Neural cell (in vitro differentiated cells): ENCODE measurements at regions not wholly inside any gene's neighbourhood (a gene's known extent, or its start where the extent isn't known, plus 50 kb on each side); places are given as distances from the start of the nearest gene placed in this dataset.
"Not testable (repeated sequence)": the region's sequence is repeated elsewhere in the genome, so short reads cannot be mapped to it uniquely, and the experiment has no call there.

Experiments used
- H2AFZ ChIP-seq: fragments of 200-600, 300-800 bp; sonication (generic), shearing (Covaris generic); 2 replicates; pipeline ENCODE4 v1.6.0; 2014; ENCODE audit warnings: low read depth, mild to moderate bottlenecking, antibody characterized with exemption, low read length, moderate library complexity
- H3F3A ChIP-seq: fragments of 200-600 bp; shearing (Covaris generic); 2 replicates; pipeline ENCODE4 v1.6.1; 2016; ENCODE audit warnings: mild to moderate bottlenecking, moderate library complexity, mixed read lengths, antibody characterized with exemption, low read length; ENCODE audit not compliant: insufficient read depth, poor library complexity, severe bottlenecking
- H3K27ac ChIP-seq: fragments of 200-600, 300-800 bp; sonication (generic), shearing (Covaris generic); 2 replicates; pipeline ENCODE4 v1.5.1; 2014; ENCODE audit warnings: mild to moderate bottlenecking, low read length, moderate library complexity
- H3K27me3 ChIP-seq: fragments of 300-800, 200-600 bp; sonication (generic), shearing (Covaris generic); 2 replicates; pipeline ENCODE4 v1.6.0; 2014; ENCODE audit warnings: mild to moderate bottlenecking, low read depth, low read length, moderate library complexity; ENCODE audit not compliant: insufficient read depth
- H3K36me3 ChIP-seq: fragments of 300-800, 200-600 bp; sonication (generic), shearing (Covaris generic); 2 replicates; pipeline ENCODE4 v1.5.1; 2014; ENCODE audit warnings: mild to moderate bottlenecking, antibody characterized with exemption, low read length, moderate library complexity; ENCODE audit not compliant: insufficient read depth
- H3K4me2 ChIP-seq: fragments of 300-800, 200-600 bp; sonication (generic), shearing (Covaris generic); 2 replicates; pipeline ENCODE4 v1.6.0; 2014; ENCODE audit warnings: mild to moderate bottlenecking, low read length
- H3K4me3 ChIP-seq: fragments of 300-800, 200-600 bp; sonication (generic), shearing (Covaris generic); 2 replicates; pipeline ENCODE4 v1.5.1; 2014; ENCODE audit warnings: mild to moderate bottlenecking, low read length, moderate library complexity
- H3K79me2 ChIP-seq: fragments of 200-600 bp; shearing (Covaris generic); replicated peaks from 2 replicates; pipeline ENCODE4 v1.6.0; 2014; ENCODE audit warnings: mild to moderate bottlenecking, low read length, moderate library complexity; ENCODE audit not compliant: insufficient read depth
- H3K9ac ChIP-seq: fragments of 300-800, 200-600 bp; sonication (generic), shearing (Covaris generic); 2 replicates; pipeline ENCODE4 v1.6.1; 2016; ENCODE audit warnings: mild to moderate bottlenecking, low read length, mixed read lengths
- H3K9me2 ChIP-seq: fragments of 200-600 bp; shearing (Covaris generic); 2 replicates; pipeline ENCODE4 v1.6.1; 2016; ENCODE audit warnings: mild to moderate bottlenecking, low read length, mixed read lengths; ENCODE audit not compliant: insufficient read depth
- H3K9me3 ChIP-seq: fragments of 200-600, 300-800 bp; sonication (generic), shearing (Covaris generic); 2 replicates; pipeline ENCODE4 v1.6.1; 2016; ENCODE audit warnings: mild to moderate bottlenecking, mixed run types, low read length, moderate library complexity, mixed read lengths
- H4K20me1 ChIP-seq: fragments of 200-600 bp; shearing (Covaris generic); 2 replicates; pipeline ENCODE4 v1.6.1; 2016; ENCODE audit warnings: mild to moderate bottlenecking, mixed run types; ENCODE audit not compliant: insufficient read depth
- EP300 ChIP-seq: fragments of 450-650 bp; conservative IDR thresholded peaks from 2 replicates; pipeline ENCODE4 v1.6.1; 2014; ENCODE audit warnings: antibody characterized with exemption, mild to moderate bottlenecking, moderate library complexity; ENCODE audit not compliant: poor library complexity, severe bottlenecking
- EZH2 ChIP-seq: fragments of 200-600, 300-800 bp; shearing (Covaris generic), sonication (generic); IDR thresholded peaks from 2 replicates; pipeline ENCODE4 v1.6.1; 2014; ENCODE audit warnings: antibody characterized with exemption, low read length, borderline replicate concordance, mild to moderate bottlenecking; ENCODE audit not compliant: insufficient read depth, poor library complexity, severe bottlenecking
- MXI1 ChIP-seq: fragments of 450-650 bp; conservative IDR thresholded peaks from 2 replicates; pipeline ENCODE4 v1.6.1; 2014; ENCODE audit warnings: antibody characterized with exemption, mild to moderate bottlenecking; ENCODE audit not compliant: poor library complexity, severe bottlenecking
- POLR2AphosphoS5 ChIP-seq: IDR thresholded peaks from 2 replicates; pipeline ENCODE4 v1.6.1; 2012
- RAD21 ChIP-seq: fragments of 450-650 bp; conservative IDR thresholded peaks from 2 replicates; pipeline ENCODE4 v1.6.1; 2014; ENCODE audit warnings: antibody characterized with exemption, mild to moderate bottlenecking, moderate library complexity
- SMC3 ChIP-seq: fragments of 450-650 bp; conservative IDR thresholded peaks from 2 replicates; pipeline ENCODE4 v1.6.1; 2014; ENCODE audit warnings: antibody characterized with exemption, mild to moderate bottlenecking, moderate library complexity; ENCODE audit not compliant: poor library complexity
- TAF1 ChIP-seq: IDR thresholded peaks from 2 replicates; pipeline ENCODE4 v1.6.1; 2012; ENCODE audit warnings: low read depth
- TF ChIP-seq, protein P1 (sequence below): fragments of 450-650 bp; IDR thresholded peaks from 2 replicates; pipeline ENCODE4 v1.5.1; 2014; ENCODE audit warnings: antibody characterized with exemption, mild to moderate bottlenecking, moderate library complexity; ENCODE audit not compliant: poor library complexity, severe bottlenecking
- TF ChIP-seq, protein P2 (sequence below): IDR thresholded peaks from 2 replicates; pipeline ENCODE4 v1.6.1; 2012; ENCODE audit warnings: borderline replicate concordance

DNA sequence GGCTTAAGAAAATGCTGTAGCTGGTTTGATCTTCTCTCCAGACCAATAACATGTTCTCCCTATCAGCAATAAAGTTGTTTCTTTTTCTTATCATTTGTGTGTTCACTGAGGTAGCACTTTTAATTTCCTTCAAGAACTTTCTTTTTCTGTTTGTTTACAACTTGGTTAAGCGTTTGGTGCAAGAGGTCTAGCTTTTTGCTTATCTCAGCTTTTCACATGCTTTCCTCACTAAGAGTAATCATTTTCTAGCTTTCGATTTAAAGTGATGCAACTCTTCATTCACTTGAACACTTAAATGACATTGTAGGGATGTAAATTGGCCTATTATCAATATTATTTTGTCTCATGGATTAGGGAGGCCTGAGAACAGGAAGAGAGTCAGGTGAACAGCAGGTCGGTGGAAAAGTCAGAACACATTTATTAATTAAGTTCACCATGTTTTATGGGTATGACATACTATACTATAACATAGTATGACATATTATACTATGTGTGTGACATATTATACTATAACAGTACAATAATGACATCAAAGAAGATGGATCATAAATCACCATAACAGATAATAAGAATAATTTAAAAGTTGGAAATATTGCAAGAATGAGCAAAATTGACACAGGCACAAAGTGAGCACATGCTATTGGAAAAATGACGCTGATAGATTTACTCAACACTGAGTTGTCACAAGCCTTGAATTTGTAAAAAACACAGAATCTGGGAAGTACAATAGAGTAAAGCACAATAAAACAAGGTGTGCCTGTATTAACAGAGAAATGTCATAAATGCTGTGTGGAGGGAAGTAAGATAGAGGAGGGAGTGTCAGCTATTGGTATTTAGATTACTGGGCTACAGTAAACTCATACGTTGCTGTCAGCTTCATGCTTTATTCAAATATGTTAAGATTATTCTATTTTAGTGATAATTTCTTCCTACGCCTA, 218.6 kb upstream of the SLC7A11 start:
- no peak overlapping the region for H2AFZ ChIP-seq
- no peak overlapping the region for H3K27ac ChIP-seq
- H3K9me3 ChIP-seq = no peaks in the 10 kb centered on the region
- H3F3A ChIP-seq = no peaks in the 10 kb centered on the region
- H3K9ac ChIP-seq = no peak overlapping the region
- TF ChIP-seq TAF1 (no peak), POLR2AphosphoS5 (no peak), MXI1 (no peak), EP300 (no peak), SMC3 (no peak), RAD21 (no peak), EZH2 (no peak)
- TF ChIP-seq, protein P1, sequence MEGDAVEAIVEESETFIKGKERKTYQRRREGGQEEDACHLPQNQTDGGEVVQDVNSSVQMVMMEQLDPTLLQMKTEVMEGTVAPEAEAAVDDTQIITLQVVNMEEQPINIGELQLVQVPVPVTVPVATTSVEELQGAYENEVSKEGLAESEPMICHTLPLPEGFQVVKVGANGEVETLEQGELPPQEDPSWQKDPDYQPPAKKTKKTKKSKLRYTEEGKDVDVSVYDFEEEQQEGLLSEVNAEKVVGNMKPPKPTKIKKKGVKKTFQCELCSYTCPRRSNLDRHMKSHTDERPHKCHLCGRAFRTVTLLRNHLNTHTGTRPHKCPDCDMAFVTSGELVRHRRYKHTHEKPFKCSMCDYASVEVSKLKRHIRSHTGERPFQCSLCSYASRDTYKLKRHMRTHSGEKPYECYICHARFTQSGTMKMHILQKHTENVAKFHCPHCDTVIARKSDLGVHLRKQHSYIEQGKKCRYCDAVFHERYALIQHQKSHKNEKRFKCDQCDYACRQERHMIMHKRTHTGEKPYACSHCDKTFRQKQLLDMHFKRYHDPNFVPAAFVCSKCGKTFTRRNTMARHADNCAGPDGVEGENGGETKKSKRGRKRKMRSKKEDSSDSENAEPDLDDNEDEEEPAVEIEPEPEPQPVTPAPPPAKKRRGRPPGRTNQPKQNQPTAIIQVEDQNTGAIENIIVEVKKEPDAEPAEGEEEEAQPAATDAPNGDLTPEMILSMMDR = no peak
- TF ChIP-seq, protein P2, sequence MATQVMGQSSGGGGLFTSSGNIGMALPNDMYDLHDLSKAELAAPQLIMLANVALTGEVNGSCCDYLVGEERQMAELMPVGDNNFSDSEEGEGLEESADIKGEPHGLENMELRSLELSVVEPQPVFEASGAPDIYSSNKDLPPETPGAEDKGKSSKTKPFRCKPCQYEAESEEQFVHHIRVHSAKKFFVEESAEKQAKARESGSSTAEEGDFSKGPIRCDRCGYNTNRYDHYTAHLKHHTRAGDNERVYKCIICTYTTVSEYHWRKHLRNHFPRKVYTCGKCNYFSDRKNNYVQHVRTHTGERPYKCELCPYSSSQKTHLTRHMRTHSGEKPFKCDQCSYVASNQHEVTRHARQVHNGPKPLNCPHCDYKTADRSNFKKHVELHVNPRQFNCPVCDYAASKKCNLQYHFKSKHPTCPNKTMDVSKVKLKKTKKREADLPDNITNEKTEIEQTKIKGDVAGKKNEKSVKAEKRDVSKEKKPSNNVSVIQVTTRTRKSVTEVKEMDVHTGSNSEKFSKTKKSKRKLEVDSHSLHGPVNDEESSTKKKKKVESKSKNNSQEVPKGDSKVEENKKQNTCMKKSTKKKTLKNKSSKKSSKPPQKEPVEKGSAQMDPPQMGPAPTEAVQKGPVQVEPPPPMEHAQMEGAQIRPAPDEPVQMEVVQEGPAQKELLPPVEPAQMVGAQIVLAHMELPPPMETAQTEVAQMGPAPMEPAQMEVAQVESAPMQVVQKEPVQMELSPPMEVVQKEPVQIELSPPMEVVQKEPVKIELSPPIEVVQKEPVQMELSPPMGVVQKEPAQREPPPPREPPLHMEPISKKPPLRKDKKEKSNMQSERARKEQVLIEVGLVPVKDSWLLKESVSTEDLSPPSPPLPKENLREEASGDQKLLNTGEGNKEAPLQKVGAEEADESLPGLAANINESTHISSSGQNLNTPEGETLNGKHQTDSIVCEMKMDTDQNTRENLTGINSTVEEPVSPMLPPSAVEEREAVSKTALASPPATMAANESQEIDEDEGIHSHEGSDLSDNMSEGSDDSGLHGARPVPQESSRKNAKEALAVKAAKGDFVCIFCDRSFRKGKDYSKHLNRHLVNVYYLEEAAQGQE = no peak
- no peaks in the 10 kb centered on the region for H3K36me3 ChIP-seq
- H3K4me2 ChIP-seq = no peak overlapping the region
- H4K20me1 ChIP-seq = no peaks in the 10 kb centered on the region
- H3K79me2 ChIP-seq = no peaks in the 10 kb centered on the region
- H3K4me3 ChIP-seq = no peak overlapping the region
- H3K27me3 ChIP-seq = no peaks in the 10 kb centered on the region
- H3K9me2 ChIP-seq = no peaks in the 10 kb centered on the region

DNA sequence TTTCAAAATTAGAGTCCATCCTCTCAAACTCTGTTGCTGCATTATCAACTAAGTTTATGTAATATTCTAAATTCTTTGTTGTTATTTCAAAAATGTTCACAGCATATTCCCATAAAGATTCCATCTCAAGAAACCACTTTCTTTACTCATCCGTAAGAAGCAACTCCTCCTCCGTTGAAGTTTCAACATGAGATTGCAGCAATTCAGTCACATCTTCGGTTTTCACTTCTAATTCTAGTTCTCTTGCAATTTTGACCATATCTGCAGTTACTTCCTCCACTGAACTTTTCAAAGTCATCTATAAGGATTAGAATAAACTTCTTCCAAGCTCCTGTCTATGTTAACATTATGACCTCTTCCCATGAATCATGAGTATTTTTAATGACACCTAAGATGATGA, 216.6 kb upstream of the SLC7A11 start:
- Histone ChIP-seq H3K27ac (no peak overlapping the region), H3K79me2 (no peaks in the 10 kb centered on the region), H3F3A (no peaks in the 10 kb centered on the region), H3K9ac (no peak overlapping the region), H3K36me3 (no peaks in the 10 kb centered on the region), H3K9me3 (no peaks in the 10 kb centered on the region), H3K9me2 (no peaks in the 10 kb centered on the region), H3K4me3 (no peak overlapping the region), H3K27me3 (no peaks in the 10 kb centered on the region), H4K20me1 (no peaks in the 10 kb centered on the region), H2AFZ (no peak overlapping the region), H3K4me2 (no peak overlapping the region)
- TF ChIP-seq, protein P2 = no peak
- TF ChIP-seq RAD21 = no peak

DNA sequence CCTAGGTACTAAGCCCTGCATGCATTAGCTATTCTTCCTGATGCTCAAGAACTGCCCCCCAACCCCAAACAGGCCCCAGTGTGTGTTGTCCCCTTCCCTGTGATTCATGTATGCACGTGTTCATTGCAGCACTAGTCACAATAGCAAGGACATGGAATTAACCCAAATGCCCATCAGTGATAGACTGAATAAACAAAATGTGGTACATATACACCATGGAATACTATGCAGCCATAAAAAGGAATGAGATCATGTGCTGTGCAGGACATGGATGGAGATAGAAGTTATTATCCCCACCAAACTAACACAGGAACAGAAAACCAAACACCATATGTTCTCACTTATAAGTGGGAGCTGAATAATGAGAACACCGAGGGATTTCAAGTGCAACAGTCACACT, 214.2 kb upstream of the SLC7A11 start:
- H3K9ac ChIP-seq, H3K27ac ChIP-seq, H3K27me3 ChIP-seq, H4K20me1 ChIP-seq, H3K79me2 ChIP-seq, H3K9me2 ChIP-seq, H3K9me3 ChIP-seq, H3F3A ChIP-seq, H3K4me3 ChIP-seq, H3K36me3 ChIP-seq, H2AFZ ChIP-seq, H3K4me2 ChIP-seq: not testable (repeated sequence)
